HG02588 (cell line): ENCODE measurements at regions not wholly inside any gene's neighbourhood (a gene's known extent, or its start where the extent isn't known, plus 50 kb on each side); places are given as distances from the start of the nearest gene placed in this dataset.

ENCODE experiments used
- ATAC-seq: cut with Tn5 transposase; IDR thresholded peaks from one replicate; pipeline ENCODE4 v1.9.1; 2021; ENCODE audit warnings: mild to moderate bottlenecking, moderate library complexity; ENCODE audit not compliant: unreplicated experiment

- no peak for ATAC-seq
These were observed 119.7 kb downstream of the CD47 start for GRCh38 chr3:107970993-107971580.

GRCh38 chr3:107969994-107970819 is 120.6 kb downstream of the CD47 start:
- no peak for ATAC-seq

- ATAC-seq = no peak
These were observed 121.3 kb downstream of the CD47 start for GRCh38 chr3:107969525-107969924.

- ATAC-seq = no peak
These were observed 124.6 kb downstream of the CD47 start for GRCh38 chr3:107966276-107966675.

GRCh38 chr3:107965136-107965655 is 125.6 kb downstream of the CD47 start:
- ATAC-seq = no peak

GRCh38 chr3:107963581-107963980 is 127.2 kb downstream of the CD47 start:
- ATAC-seq = no peak

- ATAC-seq = no peak
These were observed 127.9 kb downstream of the CD47 start for GRCh38 chr3:107962946-107963345.

GRCh38 chr3:107962037-107962436 is 128.8 kb downstream of the CD47 start:
- ATAC-seq = no peak

GRCh38 chr3:107959550-107960154 is 131.2 kb downstream of the CD47 start:
- ATAC-seq = no peak

- ATAC-seq = no peak
These were observed 132.7 kb downstream of the CD47 start for GRCh38 chr3:107958146-107958545.

GRCh38 chr3:107956991-107957900 is 133.6 kb downstream of the CD47 start:
- ATAC-seq = no peak

- ATAC-seq = no peak
These were observed 136.0 kb downstream of the CD47 start for GRCh38 chr3:107954845-107955244.

- ATAC-seq = no peak
These were observed 137.1 kb downstream of the CD47 start for GRCh38 chr3:107953722-107954121.

GRCh38 chr3:107951126-107951525 is 139.7 kb downstream of the CD47 start:
- ATAC-seq = no peak

GRCh38 chr3:107950417-107950816 is 140.4 kb downstream of the CD47 start:
- no peak for ATAC-seq

GRCh38 chr3:107949394-107949970 is 141.3 kb downstream of the CD47 start:
- no peak for ATAC-seq

GRCh38 chr3:107947203-107947602 is 143.6 kb downstream of the CD47 start:
- no peak for ATAC-seq

- ATAC-seq = no peak
These were observed 144.1 kb downstream of the CD47 start for GRCh38 chr3:107946700-107947099.

GRCh38 chr3:107945417-107946094 is 145.3 kb downstream of the CD47 start:
- no peak for ATAC-seq
